DND-41 (cell line): ENCODE measurements at regions not wholly inside any gene's neighbourhood (a gene's known extent, or its start where the extent isn't known, plus 50 kb on each side); places are given as distances from the start of the nearest gene placed in this dataset.

ENCODE experiments used
- EZH2 ChIP-seq: IDR thresholded peaks from 3 replicates; pipeline ENCODE4 v1.6.1; 2012; ENCODE audit warnings: borderline replicate concordance, low read depth, mild to moderate bottlenecking, moderate library complexity, low read length, inconsistent platforms; ENCODE audit not compliant: severe bottlenecking
- TF ChIP-seq, protein P1 (sequence below): IDR thresholded peaks from 2 replicates; pipeline ENCODE4 v1.5.1; 2012; ENCODE audit warnings: borderline replicate concordance, low read length, moderate library complexity, mild to moderate bottlenecking; ENCODE audit not compliant: poor library complexity, severe bottlenecking; ENCODE audit errors: extremely low read depth

DNA sequence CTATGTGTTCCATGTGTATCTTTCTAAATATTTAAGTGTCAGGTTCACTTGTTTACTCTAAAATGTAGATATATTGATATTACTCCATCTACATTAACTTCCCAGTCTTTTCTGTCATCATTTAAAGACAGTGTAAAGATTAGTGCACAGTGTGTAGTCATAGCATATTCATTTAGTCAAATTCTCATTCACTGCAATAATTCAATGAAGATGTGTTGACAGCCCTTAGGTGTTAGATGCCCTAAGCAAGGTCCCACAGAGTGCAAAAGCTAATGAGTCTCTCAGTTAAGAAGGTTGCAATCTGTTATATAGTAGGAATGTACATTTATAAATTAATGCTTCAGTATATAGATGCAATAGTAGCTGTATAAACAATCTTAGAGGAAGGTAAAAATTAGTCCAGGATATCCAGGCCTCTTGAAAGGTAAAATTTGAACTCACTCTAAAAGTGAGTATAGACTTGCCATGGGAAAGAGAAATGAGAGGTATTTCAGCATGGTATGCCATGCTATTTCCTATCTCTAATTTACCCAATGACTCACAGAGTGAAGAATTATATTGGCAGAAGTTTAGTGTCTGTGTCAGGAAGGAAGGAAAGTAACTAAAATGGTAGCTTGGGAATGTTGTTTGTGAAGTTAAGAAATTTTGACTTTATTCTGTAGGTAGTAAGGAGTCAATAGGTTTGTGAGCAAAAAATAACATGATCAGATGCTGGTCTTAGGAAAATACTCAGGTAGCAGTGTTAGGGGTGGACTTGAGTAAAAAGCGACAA, 969.9 kb upstream of the CITED2 start:
- no peak for TF ChIP-seq EZH2
- TF ChIP-seq, protein P1, sequence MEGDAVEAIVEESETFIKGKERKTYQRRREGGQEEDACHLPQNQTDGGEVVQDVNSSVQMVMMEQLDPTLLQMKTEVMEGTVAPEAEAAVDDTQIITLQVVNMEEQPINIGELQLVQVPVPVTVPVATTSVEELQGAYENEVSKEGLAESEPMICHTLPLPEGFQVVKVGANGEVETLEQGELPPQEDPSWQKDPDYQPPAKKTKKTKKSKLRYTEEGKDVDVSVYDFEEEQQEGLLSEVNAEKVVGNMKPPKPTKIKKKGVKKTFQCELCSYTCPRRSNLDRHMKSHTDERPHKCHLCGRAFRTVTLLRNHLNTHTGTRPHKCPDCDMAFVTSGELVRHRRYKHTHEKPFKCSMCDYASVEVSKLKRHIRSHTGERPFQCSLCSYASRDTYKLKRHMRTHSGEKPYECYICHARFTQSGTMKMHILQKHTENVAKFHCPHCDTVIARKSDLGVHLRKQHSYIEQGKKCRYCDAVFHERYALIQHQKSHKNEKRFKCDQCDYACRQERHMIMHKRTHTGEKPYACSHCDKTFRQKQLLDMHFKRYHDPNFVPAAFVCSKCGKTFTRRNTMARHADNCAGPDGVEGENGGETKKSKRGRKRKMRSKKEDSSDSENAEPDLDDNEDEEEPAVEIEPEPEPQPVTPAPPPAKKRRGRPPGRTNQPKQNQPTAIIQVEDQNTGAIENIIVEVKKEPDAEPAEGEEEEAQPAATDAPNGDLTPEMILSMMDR, result no peak
